Spleen (tissue), 11 donors: ENCODE measurements at regions not wholly inside any gene's neighbourhood (a gene's known extent, or its start where the extent isn't known, plus 50 kb on each side); places are given as distances from the start of the nearest gene placed in this dataset.

Source experiments
- DNase-seq: peaks from one replicate; pipeline ENCODE4 v3.0.0-alpha.2; 2020
- H3K27ac ChIP-seq, 8 donors: fragments of 200-600 bp; sonication (generic) in 7 of 8; 1 replicate in 4 of 8; 2 replicates in 4 of 8; pipeline versions ENCODE4 v1.5.0 to v1.8.0; 2016 to 2021; ENCODE audit warnings: inconsistent platforms in 4 of 8, mild to moderate bottlenecking in 4 of 8, moderate library complexity in 1 of 8
- H3K27me3 ChIP-seq, 7 donors: fragments of 200-600 bp; sonication (generic) in 6 of 7; replicated peaks in 1 of 7; 1 replicate in 4 of 7; 2 replicates in 3 of 7; pipeline versions ENCODE4 v1.5.0 to v1.8.0; 2016 to 2021; ENCODE audit warnings: inconsistent platforms in 3 of 7, mild to moderate bottlenecking in 1 of 7
- H3K36me3 ChIP-seq, 6 donors: fragments of 200-600 bp; sonication (generic) in 5 of 6; 1 replicate in 4 of 6; 2 replicates in 2 of 6; pipeline versions ENCODE4 v1.5.0 to v1.8.0; 2016 to 2021; ENCODE audit warnings: inconsistent platforms in 2 of 6
- H3K4me1 ChIP-seq, 6 donors: fragments of 200-600 bp; sonication (generic) in 5 of 6; 1 replicate in 3 of 6; 2 replicates in 3 of 6; pipeline versions ENCODE4 v1.5.0 to v1.8.0; 2016 to 2021; ENCODE audit warnings: inconsistent platforms in 3 of 6
- H3K4me3 ChIP-seq, 8 donors: fragments of 200-600 bp; sonication (generic) in 7 of 8; 1 replicate in 4 of 8; 2 replicates in 4 of 8; pipeline versions ENCODE4 v1.5.0 to v1.8.0; 2016 to 2021; ENCODE audit warnings: inconsistent platforms in 4 of 8, mild to moderate bottlenecking in 4 of 8, moderate library complexity in 2 of 8
- H3K9me3 ChIP-seq, 8 donors: fragments of 200-600 bp; sonication (generic) in 7 of 8; 1 replicate in 4 of 8; 2 replicates in 4 of 8; pipeline versions ENCODE4 v1.5.0 to v1.8.0; 2016 to 2021; ENCODE audit warnings: inconsistent platforms in 4 of 8
- POLR2A ChIP-seq, 3 donors: fragments of 450-650 bp; IDR thresholded peaks; one replicate each; pipeline ENCODE4 v1.5.1; 2017; ENCODE audit warnings: antibody characterized with exemption in 3 of 3, mild to moderate bottlenecking in 1 of 3
- POLR2AphosphoS5 ChIP-seq, 3 donors: sonication (generic); formaldehyde crosslinking; IDR thresholded peaks; one replicate each; pipeline ENCODE4 v1.5.1; 2017; ENCODE audit warnings: antibody characterized with exemption in 3 of 3
- WGBS, 5 donors: extraction: QIAGEN DNeasy Blood & Tissue Kit in 3 of 5; methylation state at CpG; one replicate each; pipeline versions ENCODE4 v1.1.5 to v1.1.7; 2013 to 2018; 5-methylcytosine and 5-hydroxymethylcytosine counted together
- intact Hi-C: fragments of 100-400 bp; cut with DNase I; formaldehyde crosslinking; loops from one replicate; pipeline ENCODE4 v1.15.0; 2023; ENCODE audit warnings: low total_unique reads
- TF ChIP-seq, protein P1 (sequence below), 11 experiments: fragments of 200-600 bp in 7 of 11; fragments of 450-650 bp in 4 of 11; sonication (generic) in 4 of 11; IDR thresholded peaks in 8 of 11; conservative IDR thresholded peaks in 3 of 11; 1 replicate in 7 of 11; 2 replicates in 4 of 11; pipeline versions ENCODE4 v1.4.0 to v1.8.0; 2016 to 2021; ENCODE audit warnings: antibody characterized with exemption in 11 of 11, inconsistent platforms in 4 of 11, mild to moderate bottlenecking in 1 of 11
- donor health status: healthy with polysubstance abuse.
- donor health status: DM: no; HTN: no; CAD: no; lungs with moderate emphysema.
- donor health status: DM: no; HTN: no; CAD: no.
- donor health status: Bipolar disorder and iron deficiency.
- donor health status: healthy.
- donor health status: DM: no; HTN: no; CAD: no.
- donor health status: DM: yes; HTN: yes; CAD: no.

DNA sequence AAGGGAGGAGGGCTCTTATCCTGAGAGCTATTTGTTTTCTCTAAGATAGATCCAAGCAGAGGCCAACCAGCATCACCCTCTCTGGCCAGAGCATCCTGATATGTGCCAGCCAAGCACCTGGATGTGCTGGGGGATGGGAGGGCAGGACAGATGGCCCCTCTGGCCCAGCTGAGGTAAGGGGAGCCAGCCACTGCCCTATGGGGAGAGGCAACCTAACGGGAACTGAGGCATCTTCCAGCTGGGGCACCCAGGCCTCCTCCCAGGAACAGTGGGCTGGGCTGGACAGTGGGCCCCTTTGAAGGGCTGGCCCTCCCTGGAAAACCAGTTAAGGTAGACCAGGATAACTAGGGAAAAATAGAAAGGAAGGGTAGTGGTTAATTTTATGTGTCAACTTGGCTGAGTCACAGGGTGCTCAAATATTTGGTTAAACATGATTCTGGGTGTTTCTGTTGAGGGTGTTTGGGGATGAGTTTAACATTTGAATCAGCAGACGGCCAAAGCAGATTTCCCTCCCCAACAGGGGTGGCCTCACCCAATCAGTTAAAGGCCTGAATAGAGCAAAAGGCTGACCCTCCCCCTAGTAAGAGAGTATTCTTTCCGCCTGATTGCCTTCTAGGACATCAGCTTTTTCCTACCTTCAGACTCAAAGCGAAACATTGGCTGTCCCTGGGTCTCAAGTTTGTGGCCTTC, 595.1 kb downstream of the BUD13 start:
- Histone ChIP-seq H3K27me3 (peaks cover 0 to 27% (median 0%) of the 10 kb centered on the region in 7 donors), H3K36me3 (no peaks in the 10 kb centered on the region), H3K4me1 (peaks cover 0 to 4% (median 0%) of the 10 kb centered on the region in 6 donors), H3K27ac (no peak overlapping the region), H3K4me3 (no peak overlapping the region), H3K9me3 (no peaks in the 10 kb centered on the region)
- no peak for TF ChIP-seq POLR2A (IDR thresholded peaks at IDR 0.05)
- TF ChIP-seq POLR2AphosphoS5 (IDR thresholded peaks at IDR 0.05) = no peak
- TF ChIP-seq, protein P1, sequence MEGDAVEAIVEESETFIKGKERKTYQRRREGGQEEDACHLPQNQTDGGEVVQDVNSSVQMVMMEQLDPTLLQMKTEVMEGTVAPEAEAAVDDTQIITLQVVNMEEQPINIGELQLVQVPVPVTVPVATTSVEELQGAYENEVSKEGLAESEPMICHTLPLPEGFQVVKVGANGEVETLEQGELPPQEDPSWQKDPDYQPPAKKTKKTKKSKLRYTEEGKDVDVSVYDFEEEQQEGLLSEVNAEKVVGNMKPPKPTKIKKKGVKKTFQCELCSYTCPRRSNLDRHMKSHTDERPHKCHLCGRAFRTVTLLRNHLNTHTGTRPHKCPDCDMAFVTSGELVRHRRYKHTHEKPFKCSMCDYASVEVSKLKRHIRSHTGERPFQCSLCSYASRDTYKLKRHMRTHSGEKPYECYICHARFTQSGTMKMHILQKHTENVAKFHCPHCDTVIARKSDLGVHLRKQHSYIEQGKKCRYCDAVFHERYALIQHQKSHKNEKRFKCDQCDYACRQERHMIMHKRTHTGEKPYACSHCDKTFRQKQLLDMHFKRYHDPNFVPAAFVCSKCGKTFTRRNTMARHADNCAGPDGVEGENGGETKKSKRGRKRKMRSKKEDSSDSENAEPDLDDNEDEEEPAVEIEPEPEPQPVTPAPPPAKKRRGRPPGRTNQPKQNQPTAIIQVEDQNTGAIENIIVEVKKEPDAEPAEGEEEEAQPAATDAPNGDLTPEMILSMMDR (IDR thresholded peaks at IDR 0.05 in 8 of 11, conservative IDR thresholded peaks at IDR 0.05 in 3 of 11) = no peak
- WGBS, 5 donors = 78 to 90% (median 83%) methylated on average over 4 of the region's 4 CpGs
- DNase-seq = no peak
- intact Hi-C loops = no loop called here

DNA sequence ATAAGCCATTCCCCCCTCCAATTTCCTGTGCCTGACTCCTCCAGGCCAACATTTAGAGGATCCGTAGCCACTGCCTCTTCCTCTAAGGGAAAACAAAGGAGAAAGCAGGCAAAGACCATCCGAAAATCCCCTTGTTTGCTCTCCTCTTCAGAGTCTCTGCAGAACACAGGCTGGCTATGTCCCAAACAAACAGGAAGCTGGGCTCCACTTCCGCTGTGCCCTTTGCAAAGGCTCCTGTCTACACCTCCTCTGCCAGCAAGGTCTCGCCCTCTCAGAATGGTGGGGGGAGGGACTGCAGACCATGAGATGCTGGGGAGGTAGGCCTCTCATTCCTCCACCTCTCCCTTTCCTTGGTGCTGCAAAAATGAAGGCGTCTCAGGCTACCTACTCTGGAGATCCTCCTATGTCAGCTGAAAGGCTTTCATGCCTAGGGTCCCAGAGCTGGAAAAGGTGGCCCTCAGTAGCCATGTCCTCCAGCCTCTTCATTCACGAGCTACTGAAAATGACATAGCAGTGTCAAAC, 596.2 kb downstream of the BUD13 start:
- Histone ChIP-seq H3K27me3 (peaks cover 0 to 27% (median 0%) of the 10 kb centered on the region in 7 donors), H3K36me3 (no peaks in the 10 kb centered on the region), H3K9me3 (no peaks in the 10 kb centered on the region), H3K4me3 (no peak overlapping the region), H3K4me1 (peaks cover 0 to 4% (median 0%) of the 10 kb centered on the region in 6 donors), H3K27ac (no peak overlapping the region)
- WGBS, 5 donors = 55 to 69% (median 62%) methylated on average over 6 of the region's 6 CpGs
- DNase-seq = no peak
- intact Hi-C loops = no loop called here
- TF ChIP-seq POLR2A (IDR thresholded peaks at IDR 0.05) (no peak), POLR2AphosphoS5 (IDR thresholded peaks at IDR 0.05) (no peak)
- TF ChIP-seq, protein P1 (IDR thresholded peaks at IDR 0.05 in 8 of 11, conservative IDR thresholded peaks at IDR 0.05 in 3 of 11) = no peak

DNA sequence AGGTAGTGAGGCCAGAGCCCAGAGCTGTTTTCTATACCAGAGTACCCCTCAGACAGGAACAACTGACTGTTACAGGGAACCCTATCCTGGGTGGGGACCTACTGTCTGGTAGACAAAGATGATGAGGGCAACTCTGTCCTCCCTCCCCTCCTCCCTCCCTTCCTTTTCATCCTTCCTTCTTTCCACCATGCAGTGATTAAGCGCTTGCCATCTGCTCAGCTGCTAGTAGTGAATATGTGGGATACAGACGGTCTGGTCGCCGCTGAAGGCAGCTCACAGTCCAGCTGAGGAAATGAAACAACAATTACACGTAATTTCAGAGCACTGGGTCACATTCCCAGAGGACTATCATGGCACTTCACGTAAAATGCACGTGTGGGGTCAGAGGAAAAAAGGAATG, 597.1 kb downstream of the BUD13 start:
- intact Hi-C loops = no loop called here
- H3K4me3 ChIP-seq = no peak overlapping the region
- TF ChIP-seq POLR2AphosphoS5 (IDR thresholded peaks at IDR 0.05) = no peak
- TF ChIP-seq, protein P1 (IDR thresholded peaks at IDR 0.05 in 8 of 11, conservative IDR thresholded peaks at IDR 0.05 in 3 of 11) = no peak
- TF ChIP-seq POLR2A (IDR thresholded peaks at IDR 0.05) = no peak
- H3K4me1 ChIP-seq = peaks cover 0 to 4% (median 0%) of the 10 kb centered on the region in 6 donors
- no peaks in the 10 kb centered on the region for H3K9me3 ChIP-seq
- H3K27ac ChIP-seq = no peak overlapping the region
- H3K27me3 ChIP-seq = peaks cover 0 to 29% (median 0%) of the 10 kb centered on the region in 7 donors
- H3K36me3 ChIP-seq = no peaks in the 10 kb centered on the region
- whole genome bisulfite sequencing, 5 donors = 62 to 87% (median 70%) methylated on average over 7 of the region's 7 CpGs
- DNase-seq = no peak
